Memory B cell (primary cell): ENCODE measurements at regions not wholly inside any gene's neighbourhood (a gene's known extent, or its start where the extent isn't known, plus 50 kb on each side); places are given as distances from the start of the nearest gene placed in this dataset.
"Not testable (repeated sequence)": the region's sequence is repeated elsewhere in the genome, so short reads cannot be mapped to it uniquely, and the experiment has no call there.

ENCODE experiments used
- ATAC-seq: fragments of 150-1000 bp; cut with Tn5 transposase; 2 replicates; pipeline ENCODE4 v1.10.0; 2021; ENCODE audit warnings: low read depth, mild to moderate bottlenecking, moderate library complexity
- DNase-seq, 2 donors: peaks; one replicate each; pipeline ENCODE4 v3.0.0; 2022; ENCODE audit warnings: low spot score in 2 of 2
- H3K27ac Mint-ChIP-seq: one replicate; pipeline ENCODE4 v1.8.0; 2022; ENCODE audit warnings: mild to moderate bottlenecking, moderate library complexity, mixed read lengths
- H3K27me3 Mint-ChIP-seq: one replicate; pipeline ENCODE4 v1.8.0; 2022; ENCODE audit warnings: mixed read lengths
- H3K36me3 Mint-ChIP-seq: one replicate; pipeline ENCODE4 v1.8.0; 2022; ENCODE audit warnings: mild to moderate bottlenecking, mixed read lengths
- H3K4me1 Mint-ChIP-seq: one replicate; pipeline ENCODE4 v1.8.0; 2022; ENCODE audit warnings: mixed read lengths
- H3K4me3 Mint-ChIP-seq: one replicate; pipeline ENCODE4 v1.8.0; 2022; ENCODE audit warnings: mild to moderate bottlenecking, moderate library complexity, mixed read lengths
- H3K9me3 Mint-ChIP-seq: one replicate; pipeline ENCODE4 v1.8.0; 2022; ENCODE audit warnings: mixed read lengths

GRCh38 chr16:51849715-51850114 lies 697.2 kb downstream of the TOX3 start:
- H3K4me1 Mint-ChIP-seq: no peaks in the 10 kb centered on the region
- no peaks in the 10 kb centered on the region for H3K27me3 Mint-ChIP-seq
- no peak for ATAC-seq
- DNase-seq: no peak
- no peaks in the 10 kb centered on the region for H3K36me3 Mint-ChIP-seq
- no peak overlapping the region for H3K4me3 Mint-ChIP-seq
- H3K27ac Mint-ChIP-seq: no peak overlapping the region
- peaks cover 4% of the 10 kb centered on the region for H3K9me3 Mint-ChIP-seq

DNA sequence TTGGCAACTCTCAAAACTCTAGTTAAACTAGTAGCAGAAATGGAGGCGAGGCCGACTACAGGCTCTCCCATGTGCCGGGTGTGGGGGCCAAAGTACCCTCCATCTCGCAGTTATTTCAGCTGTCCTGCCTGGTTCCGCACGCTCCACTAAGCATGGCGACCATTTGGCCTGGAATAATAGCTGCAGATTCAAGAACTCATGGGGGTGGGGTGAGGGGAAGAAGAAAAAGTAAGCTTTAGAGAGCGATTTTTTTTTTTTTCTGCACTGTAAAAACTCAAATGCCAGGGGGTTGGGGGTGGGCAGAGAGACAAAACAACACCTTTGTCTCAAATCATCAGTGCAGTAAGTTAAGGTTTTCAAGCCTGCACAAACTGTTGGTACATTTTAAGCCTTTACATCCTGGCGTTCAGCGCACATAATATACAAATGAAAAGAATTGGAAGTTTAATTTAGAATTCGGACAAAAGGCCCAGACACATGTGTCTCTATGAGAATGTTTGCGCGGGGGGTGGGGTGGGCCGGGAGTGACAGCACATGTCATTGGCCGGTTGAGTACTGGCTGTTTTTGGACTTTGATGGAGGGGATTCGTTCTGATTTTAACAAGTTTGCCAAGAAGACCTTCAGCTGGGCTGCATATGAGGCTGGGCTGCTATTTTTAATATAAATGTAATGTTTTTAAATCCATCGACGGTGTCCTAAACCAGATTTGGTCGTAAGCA lies 694.7 kb upstream of the SALL1 start:
- ATAC-seq (no peak), DNase-seq (no peak)
- Mint-ChIP-seq H3K9me3 (peaks cover 3% of the 10 kb centered on the region), H3K27ac (no peak overlapping the region), H3K36me3 (no peaks in the 10 kb centered on the region), H3K4me3 (no peak overlapping the region), H3K4me1 (no peaks in the 10 kb centered on the region), H3K27me3 (no peaks in the 10 kb centered on the region)

GRCh38 chr16:51839727-51840462 lies 688.8 kb upstream of the SALL1 start:
- Mint-ChIP-seq H3K4me1 (no peaks in the 10 kb centered on the region), H3K9me3 (peaks cover 4% of the 10 kb centered on the region), H3K36me3 (no peaks in the 10 kb centered on the region), H3K27ac (no peak overlapping the region), H3K27me3 (no peaks in the 10 kb centered on the region), H3K4me3 (no peak overlapping the region)
- no peak for ATAC-seq
- no peak for DNase-seq

DNA sequence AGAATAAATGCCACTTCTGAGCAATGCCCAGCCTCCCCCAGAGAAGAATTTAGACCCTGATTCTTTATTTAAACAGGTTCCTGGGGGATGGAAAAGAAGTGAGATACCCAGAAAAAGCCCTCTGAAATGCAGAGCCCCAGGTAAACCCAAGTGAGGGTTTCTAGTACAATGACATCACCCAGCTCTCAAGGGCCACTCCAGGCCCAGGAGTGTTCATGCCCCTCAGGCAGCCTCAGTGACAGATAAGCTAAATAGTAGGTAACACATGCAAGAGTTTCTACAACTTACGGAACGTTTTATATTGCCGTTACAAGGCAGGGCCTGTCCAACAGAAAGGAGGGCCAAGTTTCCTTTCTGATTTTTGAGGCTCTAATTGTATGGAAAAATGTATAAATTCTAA lies 683.7 kb upstream of the SALL1 start:
- H3K9me3 Mint-ChIP-seq: peaks cover 6% of the 10 kb centered on the region
- no peak for ATAC-seq

DNA sequence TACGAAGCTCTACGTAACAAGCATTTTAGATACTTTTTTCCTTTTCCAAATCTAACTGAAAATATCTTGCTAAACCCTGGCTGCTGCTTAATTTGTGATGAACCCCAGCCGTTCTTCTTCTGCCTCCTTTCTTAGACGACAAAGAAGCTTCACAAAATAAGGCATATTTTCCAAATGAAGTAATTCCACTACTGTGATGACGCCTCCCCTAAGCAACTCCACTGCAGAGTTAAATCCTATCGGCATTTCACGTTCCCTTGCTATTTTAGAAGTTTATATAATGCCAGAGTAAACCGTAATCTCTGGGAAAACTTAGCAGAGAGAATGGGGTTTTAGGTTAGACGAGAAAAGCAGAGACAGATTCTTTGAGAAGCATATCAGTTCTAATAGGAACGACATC lies 683.1 kb upstream of the SALL1 start:
- no peak overlapping the region for H3K4me3 Mint-ChIP-seq
- H3K27me3 Mint-ChIP-seq: no peaks in the 10 kb centered on the region
- no peak for ATAC-seq
- H3K27ac Mint-ChIP-seq: no peak overlapping the region
- H3K4me1 Mint-ChIP-seq: no peaks in the 10 kb centered on the region
- no peaks in the 10 kb centered on the region for H3K36me3 Mint-ChIP-seq
- DNase-seq: no peak
- peaks cover 3% of the 10 kb centered on the region for H3K9me3 Mint-ChIP-seq

More for the DNA sequence above, 683.7 kb upstream of the SALL1 start:
- DNase-seq: no peak
- H3K4me3 Mint-ChIP-seq: no peak overlapping the region
- H3K27ac Mint-ChIP-seq: no peak overlapping the region
- H3K4me1 Mint-ChIP-seq: no peaks in the 10 kb centered on the region
- H3K27me3 Mint-ChIP-seq: no peaks in the 10 kb centered on the region
- H3K36me3 Mint-ChIP-seq: no peaks in the 10 kb centered on the region

DNA sequence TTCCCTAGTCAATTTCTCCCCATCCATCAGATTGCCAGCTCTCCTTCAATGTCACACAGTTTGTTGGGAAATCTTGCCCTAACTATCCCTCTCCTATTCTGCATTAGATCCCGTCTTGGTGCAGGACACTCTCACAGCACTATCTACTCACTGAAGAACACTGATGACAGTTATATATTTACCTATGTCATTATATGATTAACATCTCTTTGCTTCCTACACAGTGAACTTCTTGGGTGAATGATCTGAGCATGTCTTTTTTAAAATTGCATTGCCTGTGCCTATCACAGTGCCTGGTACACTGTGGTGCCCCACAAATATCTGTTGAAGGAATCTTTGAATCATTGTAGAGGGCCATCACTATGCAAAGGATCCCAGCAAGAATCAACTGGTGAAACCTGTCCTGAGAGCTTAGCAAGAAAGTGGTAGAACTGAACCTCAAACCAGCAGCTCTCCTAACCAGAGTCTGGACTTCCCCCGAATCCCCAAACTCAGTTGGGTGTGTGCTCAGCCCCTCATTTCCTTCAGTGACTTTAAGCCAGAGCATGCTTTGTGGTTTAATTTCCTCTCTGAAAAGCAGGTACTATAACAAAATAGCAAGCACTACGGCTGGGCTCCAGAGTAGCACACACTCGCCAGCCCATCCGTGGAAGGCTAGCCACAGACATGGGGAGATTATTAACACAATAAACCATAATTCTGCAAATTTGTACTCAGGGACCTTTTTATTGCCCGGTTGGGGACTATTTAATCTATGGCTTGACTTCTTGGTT lies 680.7 kb upstream of the SALL1 start:
- Mint-ChIP-seq H3K4me3 (no peak overlapping the region), H3K36me3 (no peaks in the 10 kb centered on the region), H3K9me3 (peaks cover 3% of the 10 kb centered on the region), H3K27ac (no peak overlapping the region), H3K27me3 (no peaks in the 10 kb centered on the region), H3K4me1 (no peaks in the 10 kb centered on the region)
- no peak for ATAC-seq
- DNase-seq: no peak

DNA sequence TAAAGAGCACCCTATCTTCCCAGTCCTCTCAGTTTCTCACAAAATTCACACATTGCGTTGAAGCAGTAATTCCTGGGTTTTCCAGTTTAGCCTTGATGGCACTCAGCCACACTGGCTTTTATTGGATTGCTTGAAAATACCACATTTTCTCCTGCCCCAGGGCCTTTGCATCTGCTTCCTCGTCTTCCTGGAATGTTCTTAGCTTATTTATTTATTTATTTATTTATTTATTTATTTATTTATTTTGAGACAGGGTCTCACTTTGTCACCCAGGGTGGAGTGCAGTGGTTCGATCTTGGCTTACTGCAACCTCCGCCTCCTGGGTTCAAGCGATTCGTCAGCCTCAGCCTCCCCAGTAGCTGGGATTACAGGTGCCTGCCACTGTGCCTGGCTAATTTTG lies 680.0 kb upstream of the SALL1 start:
- not testable (repeated sequence) for DNase-seq, H3K4me1 Mint-ChIP-seq, H3K4me3 Mint-ChIP-seq, H3K27ac Mint-ChIP-seq, H3K36me3 Mint-ChIP-seq, ATAC-seq, H3K9me3 Mint-ChIP-seq, H3K27me3 Mint-ChIP-seq

GRCh38 chr16:51825779-51826178 lies 674.7 kb upstream of the SALL1 start:
- DNase-seq (no peak), ATAC-seq (no peak)
- no peaks in the 10 kb centered on the region for H3K27me3 Mint-ChIP-seq
- H3K9me3 Mint-ChIP-seq: peaks cover 3% of the 10 kb centered on the region
- no peak overlapping the region for H3K27ac Mint-ChIP-seq
- no peaks in the 10 kb centered on the region for H3K36me3 Mint-ChIP-seq
- H3K4me1 Mint-ChIP-seq: no peaks in the 10 kb centered on the region
- no peak overlapping the region for H3K4me3 Mint-ChIP-seq

DNA sequence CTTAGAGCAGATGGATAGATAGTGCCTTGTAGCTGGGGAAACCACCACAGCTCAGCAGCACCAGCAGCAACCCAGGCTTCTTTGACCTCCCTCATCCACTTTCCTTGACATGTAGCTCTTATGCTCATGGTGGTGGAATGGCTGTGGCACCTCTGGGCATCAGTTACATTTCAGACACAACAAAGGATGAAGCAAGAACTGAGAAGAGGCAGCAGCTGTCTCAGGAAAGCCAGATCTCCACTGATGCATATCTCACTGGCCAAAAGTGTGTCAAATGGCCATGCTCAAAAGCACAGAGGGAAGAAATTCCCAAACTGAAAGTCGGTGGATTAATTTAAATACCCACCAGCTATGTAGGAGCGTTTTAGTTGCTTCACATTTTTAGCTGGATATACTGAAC lies 671.4 kb upstream of the SALL1 start:
- peaks cover 1% of the 10 kb centered on the region for H3K9me3 Mint-ChIP-seq
- DNase-seq (no peak), ATAC-seq (no peak)
- no peaks in the 10 kb centered on the region for H3K4me1 Mint-ChIP-seq
- H3K4me3 Mint-ChIP-seq: no peak overlapping the region
- H3K36me3 Mint-ChIP-seq: no peaks in the 10 kb centered on the region
- H3K27ac Mint-ChIP-seq: no peak overlapping the region
- H3K27me3 Mint-ChIP-seq: no peaks in the 10 kb centered on the region

DNA sequence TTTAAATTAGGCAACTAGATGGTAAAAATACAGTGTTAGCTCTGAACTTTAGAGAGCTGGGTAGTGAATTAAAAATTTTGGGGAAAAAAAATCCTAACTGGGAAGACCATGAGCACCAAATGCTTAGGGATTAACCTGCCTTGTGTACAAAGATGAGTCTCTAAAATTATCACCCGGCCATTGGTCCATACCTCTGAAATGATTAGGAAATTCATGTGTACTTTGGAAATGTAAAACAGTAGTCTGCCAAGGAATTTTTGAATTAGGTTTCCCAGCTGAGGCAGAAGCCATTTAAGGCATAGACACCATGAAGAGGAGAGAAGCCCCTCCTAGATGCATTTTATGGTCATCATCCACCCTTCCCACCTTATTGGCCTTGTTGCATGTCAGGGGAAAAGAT lies 670.5 kb upstream of the SALL1 start:
- no peak overlapping the region for H3K4me3 Mint-ChIP-seq
- H3K9me3 Mint-ChIP-seq: peaks cover 1% of the 10 kb centered on the region
- H3K27me3 Mint-ChIP-seq: no peaks in the 10 kb centered on the region
- H3K4me1 Mint-ChIP-seq: no peaks in the 10 kb centered on the region
- ATAC-seq: no peak
- H3K36me3 Mint-ChIP-seq: no peaks in the 10 kb centered on the region
- no peak for DNase-seq
- H3K27ac Mint-ChIP-seq: no peak overlapping the region

DNA sequence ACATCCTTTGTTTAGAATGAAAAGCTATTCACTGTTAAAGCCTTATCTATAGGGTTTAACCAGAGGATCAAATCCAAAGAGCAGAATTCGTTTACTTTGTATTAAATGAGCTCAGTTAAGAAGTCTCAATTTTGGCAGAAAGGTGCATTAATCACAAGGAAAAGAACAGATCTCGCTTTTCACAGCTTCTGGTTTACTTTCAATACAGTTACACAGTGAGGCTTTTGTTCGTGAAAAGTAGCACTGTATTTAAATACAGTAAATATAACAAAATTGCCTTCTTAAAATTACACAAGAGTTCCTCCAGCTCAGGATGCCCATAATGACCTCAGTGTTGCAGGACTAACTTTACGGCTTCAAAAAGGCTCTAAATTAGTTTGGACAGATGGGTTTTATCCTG lies 669.1 kb upstream of the SALL1 start:
- DNase-seq (no peak), ATAC-seq (no peak)
- Mint-ChIP-seq H3K9me3 (peaks cover 1% of the 10 kb centered on the region), H3K27me3 (no peaks in the 10 kb centered on the region), H3K36me3 (no peaks in the 10 kb centered on the region), H3K27ac (no peak overlapping the region), H3K4me1 (no peaks in the 10 kb centered on the region), H3K4me3 (no peak overlapping the region)

DNA sequence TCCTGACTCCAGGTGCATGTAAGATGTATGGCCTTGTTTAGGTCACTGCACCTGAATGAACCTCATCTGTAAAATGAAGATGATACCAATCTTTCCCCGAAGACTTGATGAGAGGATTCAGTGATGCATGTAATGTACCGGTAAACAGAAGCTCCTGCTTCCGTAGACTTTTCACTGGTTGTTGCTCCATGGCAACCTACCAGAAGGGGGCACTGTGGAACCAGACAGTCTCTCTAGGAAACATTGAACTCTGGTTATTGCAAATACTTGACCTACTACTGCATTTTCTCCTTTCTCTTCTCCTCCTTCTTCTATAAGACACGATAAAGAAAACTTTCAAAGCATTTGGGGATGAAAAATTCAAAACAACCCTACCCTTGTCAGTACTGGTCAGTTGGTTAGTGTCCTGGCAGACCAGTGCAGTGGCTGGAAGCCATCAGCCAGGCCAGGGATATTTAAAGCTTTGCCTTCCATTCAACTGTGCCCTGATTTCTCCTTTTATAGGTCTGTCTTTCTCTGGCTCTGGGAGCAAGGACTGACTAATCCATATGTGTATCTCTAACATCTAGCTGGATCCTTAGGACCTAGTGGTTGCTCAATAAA lies 667.4 kb upstream of the SALL1 start:
- DNase-seq: no peak
- Mint-ChIP-seq H3K9me3 (peaks cover 1% of the 10 kb centered on the region), H3K36me3 (no peaks in the 10 kb centered on the region), H3K27ac (no peak overlapping the region), H3K27me3 (no peaks in the 10 kb centered on the region), H3K4me3 (no peak overlapping the region), H3K4me1 (no peaks in the 10 kb centered on the region)
- no peak for ATAC-seq

DNA sequence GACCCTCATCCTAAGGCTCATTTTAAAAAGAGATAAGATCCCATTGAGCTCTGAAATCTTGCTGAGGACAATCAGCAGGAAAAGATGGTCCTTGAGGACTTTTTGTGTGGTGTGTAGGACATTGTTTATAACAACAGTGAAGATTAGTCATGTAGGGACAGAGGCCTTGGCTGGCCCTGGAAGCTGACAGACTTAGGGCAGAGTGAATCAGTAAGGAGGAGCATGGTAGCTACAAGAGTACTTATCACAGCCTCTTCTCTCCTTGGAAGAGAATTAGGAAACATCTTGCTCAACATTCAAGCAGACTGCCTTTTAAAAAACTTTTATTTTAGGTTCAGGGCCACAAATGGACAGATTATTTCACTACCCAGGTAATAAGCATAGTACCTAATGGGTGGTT lies 665.9 kb upstream of the SALL1 start:
- DNase-seq (no peak), ATAC-seq (no peak)
- Mint-ChIP-seq H3K4me3 (no peak overlapping the region), H3K9me3 (peaks cover 1% of the 10 kb centered on the region), H3K36me3 (no peaks in the 10 kb centered on the region), H3K27me3 (no peaks in the 10 kb centered on the region), H3K27ac (no peak overlapping the region), H3K4me1 (no peaks in the 10 kb centered on the region)

- DNase-seq (no peak), ATAC-seq (no peak)
- Mint-ChIP-seq H3K27ac (no peak overlapping the region), H3K4me3 (no peak overlapping the region), H3K9me3 (peaks cover 1% of the 10 kb centered on the region), H3K27me3 (no peaks in the 10 kb centered on the region), H3K4me1 (no peaks in the 10 kb centered on the region), H3K36me3 (no peaks in the 10 kb centered on the region)
Measured at GRCh38 chr16:51815523-51815922, 664.5 kb upstream of the SALL1 start.
